ENCODE measurements at regions not wholly inside any gene's neighbourhood (a gene's known extent, or its start where the extent isn't known, plus 50 kb on each side); places are given as distances from the start of the nearest gene placed in this dataset.

DNA sequence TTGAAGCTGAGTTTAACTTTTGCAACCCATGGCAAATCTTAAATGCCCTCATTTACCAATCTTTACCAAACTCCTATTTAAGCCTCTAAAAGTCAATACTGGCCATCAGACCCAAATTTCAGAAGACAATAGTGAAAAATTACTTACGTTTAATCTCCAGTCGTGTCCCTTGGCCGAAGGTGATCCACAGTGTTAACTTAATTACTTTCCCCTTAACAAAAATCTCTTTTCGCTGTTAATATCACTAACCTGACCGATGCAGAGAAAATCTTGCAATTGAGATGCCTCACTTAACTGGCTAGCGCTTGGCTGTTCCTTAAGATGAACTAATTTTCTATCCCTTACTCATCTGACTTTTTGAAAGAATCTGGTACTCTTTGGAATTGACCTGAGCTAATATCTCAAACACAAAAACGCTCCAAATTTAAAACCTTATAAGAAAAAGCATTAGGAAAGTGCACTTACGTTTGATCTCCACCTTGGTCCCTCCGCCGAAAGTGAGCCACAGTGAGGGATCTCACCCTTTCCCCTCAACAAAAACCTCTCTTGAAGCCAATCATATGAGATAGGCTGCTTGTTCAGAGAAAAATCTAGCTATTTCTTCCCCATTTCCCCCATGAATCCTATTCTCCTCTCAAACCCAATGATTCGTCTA is 169.1 kb downstream of the RPIA start:
- H4K20me1 ChIP-seq (ENCODE audit: insufficient read depth), result no peaks in the 10 kb centered on the region
- H3K36me3 ChIP-seq (ENCODE audit: insufficient read depth, low read length), result no peaks in the 10 kb centered on the region
- no peak overlapping the region for H3K9ac ChIP-seq (ENCODE audit: low read length)
- H3K79me2 ChIP-seq (replicated peaks; ENCODE audit: insufficient read depth, low read length), result no peaks in the 10 kb centered on the region
- H3K27me3 ChIP-seq (ENCODE audit: insufficient read depth, low read depth, low read length), result no peaks in the 10 kb centered on the region
- no peak overlapping the region for H3K27ac ChIP-seq (ENCODE audit: low read length)
- no peak overlapping the region for H3K4me3 ChIP-seq (ENCODE audit: low read length)
- H3F3A ChIP-seq (ENCODE audit: insufficient read depth, low read length, poor library complexity, severe bottlenecking), result no peaks in the 10 kb centered on the region
- H3K4me2 ChIP-seq (ENCODE audit: low read length), result no peak overlapping the region
- no peaks in the 10 kb centered on the region for H3K9me2 ChIP-seq (ENCODE audit: insufficient read depth, low read length)
- no peaks in the 10 kb centered on the region for H3K9me3 ChIP-seq (ENCODE audit: low read length)
- TF ChIP-seq POLR2AphosphoS5 (IDR thresholded peaks at IDR 0.05) (no peak), MXI1 (conservative IDR thresholded peaks at IDR 0.05; ENCODE audit: poor library complexity, severe bottlenecking) (no peak), EZH2 (IDR thresholded peaks at IDR 0.05; ENCODE audit: borderline replicate concordance, insufficient read depth, low read length, poor library complexity, severe bottlenecking) (no peak), EP300 (conservative IDR thresholded peaks at IDR 0.05; ENCODE audit: poor library complexity, severe bottlenecking) (no peak), TAF1 (IDR thresholded peaks at IDR 0.05; ENCODE audit: low read depth) (no peak), RAD21 (conservative IDR thresholded peaks at IDR 0.05) (no peak), SMC3 (conservative IDR thresholded peaks at IDR 0.05; ENCODE audit: poor library complexity) (no peak)
- TF ChIP-seq, protein P1, sequence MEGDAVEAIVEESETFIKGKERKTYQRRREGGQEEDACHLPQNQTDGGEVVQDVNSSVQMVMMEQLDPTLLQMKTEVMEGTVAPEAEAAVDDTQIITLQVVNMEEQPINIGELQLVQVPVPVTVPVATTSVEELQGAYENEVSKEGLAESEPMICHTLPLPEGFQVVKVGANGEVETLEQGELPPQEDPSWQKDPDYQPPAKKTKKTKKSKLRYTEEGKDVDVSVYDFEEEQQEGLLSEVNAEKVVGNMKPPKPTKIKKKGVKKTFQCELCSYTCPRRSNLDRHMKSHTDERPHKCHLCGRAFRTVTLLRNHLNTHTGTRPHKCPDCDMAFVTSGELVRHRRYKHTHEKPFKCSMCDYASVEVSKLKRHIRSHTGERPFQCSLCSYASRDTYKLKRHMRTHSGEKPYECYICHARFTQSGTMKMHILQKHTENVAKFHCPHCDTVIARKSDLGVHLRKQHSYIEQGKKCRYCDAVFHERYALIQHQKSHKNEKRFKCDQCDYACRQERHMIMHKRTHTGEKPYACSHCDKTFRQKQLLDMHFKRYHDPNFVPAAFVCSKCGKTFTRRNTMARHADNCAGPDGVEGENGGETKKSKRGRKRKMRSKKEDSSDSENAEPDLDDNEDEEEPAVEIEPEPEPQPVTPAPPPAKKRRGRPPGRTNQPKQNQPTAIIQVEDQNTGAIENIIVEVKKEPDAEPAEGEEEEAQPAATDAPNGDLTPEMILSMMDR (IDR thresholded peaks at IDR 0.05; ENCODE audit: poor library complexity, severe bottlenecking), result no peak
- TF ChIP-seq, protein P2, sequence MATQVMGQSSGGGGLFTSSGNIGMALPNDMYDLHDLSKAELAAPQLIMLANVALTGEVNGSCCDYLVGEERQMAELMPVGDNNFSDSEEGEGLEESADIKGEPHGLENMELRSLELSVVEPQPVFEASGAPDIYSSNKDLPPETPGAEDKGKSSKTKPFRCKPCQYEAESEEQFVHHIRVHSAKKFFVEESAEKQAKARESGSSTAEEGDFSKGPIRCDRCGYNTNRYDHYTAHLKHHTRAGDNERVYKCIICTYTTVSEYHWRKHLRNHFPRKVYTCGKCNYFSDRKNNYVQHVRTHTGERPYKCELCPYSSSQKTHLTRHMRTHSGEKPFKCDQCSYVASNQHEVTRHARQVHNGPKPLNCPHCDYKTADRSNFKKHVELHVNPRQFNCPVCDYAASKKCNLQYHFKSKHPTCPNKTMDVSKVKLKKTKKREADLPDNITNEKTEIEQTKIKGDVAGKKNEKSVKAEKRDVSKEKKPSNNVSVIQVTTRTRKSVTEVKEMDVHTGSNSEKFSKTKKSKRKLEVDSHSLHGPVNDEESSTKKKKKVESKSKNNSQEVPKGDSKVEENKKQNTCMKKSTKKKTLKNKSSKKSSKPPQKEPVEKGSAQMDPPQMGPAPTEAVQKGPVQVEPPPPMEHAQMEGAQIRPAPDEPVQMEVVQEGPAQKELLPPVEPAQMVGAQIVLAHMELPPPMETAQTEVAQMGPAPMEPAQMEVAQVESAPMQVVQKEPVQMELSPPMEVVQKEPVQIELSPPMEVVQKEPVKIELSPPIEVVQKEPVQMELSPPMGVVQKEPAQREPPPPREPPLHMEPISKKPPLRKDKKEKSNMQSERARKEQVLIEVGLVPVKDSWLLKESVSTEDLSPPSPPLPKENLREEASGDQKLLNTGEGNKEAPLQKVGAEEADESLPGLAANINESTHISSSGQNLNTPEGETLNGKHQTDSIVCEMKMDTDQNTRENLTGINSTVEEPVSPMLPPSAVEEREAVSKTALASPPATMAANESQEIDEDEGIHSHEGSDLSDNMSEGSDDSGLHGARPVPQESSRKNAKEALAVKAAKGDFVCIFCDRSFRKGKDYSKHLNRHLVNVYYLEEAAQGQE (IDR thresholded peaks at IDR 0.05; ENCODE audit: borderline replicate concordance), result no peak
- H2AFZ ChIP-seq (ENCODE audit: low read depth, low read length), result no peak overlapping the region

DNA sequence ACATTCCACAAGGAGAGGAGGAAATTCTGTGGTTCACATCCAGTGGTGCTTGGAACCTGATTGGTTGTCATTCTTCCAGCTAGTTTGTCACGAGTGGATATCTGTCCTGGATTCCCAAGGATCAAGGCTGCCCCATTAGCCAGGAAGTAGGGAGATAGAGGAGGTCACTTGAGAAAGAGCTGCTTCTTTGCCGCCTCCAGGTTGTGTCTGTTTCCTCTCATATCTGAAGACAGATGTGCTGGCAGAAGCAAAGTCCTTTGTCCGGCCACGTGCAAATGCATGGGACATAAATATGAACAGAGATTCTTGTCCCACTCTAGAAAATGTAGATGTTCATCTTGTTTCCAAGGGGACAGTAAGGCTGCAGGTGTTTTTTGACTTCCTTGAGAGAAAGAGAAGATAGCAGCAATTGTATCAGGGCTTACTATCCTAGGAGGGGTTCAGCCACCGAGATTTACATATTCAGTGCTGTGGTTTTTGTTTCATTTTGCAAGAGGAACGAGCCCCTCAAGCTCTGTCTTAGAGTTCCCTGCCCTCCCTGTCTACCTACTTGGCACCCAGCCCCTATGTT is 174.4 kb downstream of the RPIA start:
- H3K9me3 ChIP-seq (ENCODE audit: low read length), result no peaks in the 10 kb centered on the region
- no peaks in the 10 kb centered on the region for H3K36me3 ChIP-seq (ENCODE audit: insufficient read depth, low read length)
- H3K79me2 ChIP-seq (replicated peaks; ENCODE audit: insufficient read depth, low read length), result no peaks in the 10 kb centered on the region
- TF ChIP-seq SMC3 (conservative IDR thresholded peaks at IDR 0.05; ENCODE audit: poor library complexity) (no peak), MXI1 (conservative IDR thresholded peaks at IDR 0.05; ENCODE audit: poor library complexity, severe bottlenecking) (no peak), TAF1 (IDR thresholded peaks at IDR 0.05; ENCODE audit: low read depth) (no peak), POLR2AphosphoS5 (IDR thresholded peaks at IDR 0.05) (no peak), EP300 (conservative IDR thresholded peaks at IDR 0.05; ENCODE audit: poor library complexity, severe bottlenecking) (no peak), RAD21 (conservative IDR thresholded peaks at IDR 0.05) (no peak), EZH2 (IDR thresholded peaks at IDR 0.05; ENCODE audit: borderline replicate concordance, insufficient read depth, low read length, poor library complexity, severe bottlenecking) (no peak)
- TF ChIP-seq, protein P2 (IDR thresholded peaks at IDR 0.05; ENCODE audit: borderline replicate concordance), result no peak
- TF ChIP-seq, protein P1 (IDR thresholded peaks at IDR 0.05; ENCODE audit: poor library complexity, severe bottlenecking), result no peak
- H3K4me2 ChIP-seq (ENCODE audit: low read length), result no peak overlapping the region
- H3K9ac ChIP-seq (ENCODE audit: low read length), result no peak overlapping the region
- no peaks in the 10 kb centered on the region for H3F3A ChIP-seq (ENCODE audit: insufficient read depth, low read length, poor library complexity, severe bottlenecking)
- H3K9me2 ChIP-seq (ENCODE audit: insufficient read depth, low read length), result no peaks in the 10 kb centered on the region
- H3K27me3 ChIP-seq (ENCODE audit: insufficient read depth, low read depth, low read length), result no peaks in the 10 kb centered on the region
- H3K4me3 ChIP-seq (ENCODE audit: low read length), result no peak overlapping the region
- no peak overlapping the region for H2AFZ ChIP-seq (ENCODE audit: low read depth, low read length)
- no peak overlapping the region for H3K27ac ChIP-seq (ENCODE audit: low read length)
- H4K20me1 ChIP-seq (ENCODE audit: insufficient read depth), result no peaks in the 10 kb centered on the region
